ENCODE measurements at regions not wholly inside any gene's neighbourhood (a gene's known extent, or its start where the extent isn't known, plus 50 kb on each side); places are given as distances from the start of the nearest gene placed in this dataset.

DNA sequence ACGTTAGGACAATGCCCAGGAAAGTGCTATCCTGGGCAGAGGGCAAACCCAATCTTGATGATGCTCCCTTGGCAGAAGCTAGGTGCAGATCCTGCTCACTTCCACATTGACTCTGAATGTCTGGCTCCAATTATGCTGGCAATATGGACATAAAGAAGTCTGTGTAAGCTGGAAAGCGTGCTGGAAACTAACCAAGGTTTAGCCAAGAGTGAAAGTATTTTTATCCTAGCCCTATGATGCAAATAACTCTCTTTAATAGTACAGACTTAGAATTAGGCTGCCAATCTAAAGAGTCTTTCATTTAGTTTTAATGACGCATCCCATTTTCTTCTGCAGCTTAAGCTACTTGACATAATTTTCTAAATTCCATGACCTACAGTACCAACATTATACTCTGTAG, 571.8 kb downstream of the TUSC7 start (continued):
- TF ChIP-seq REST (IDR thresholded peaks at IDR 0.05; ENCODE audit: borderline replicate concordance) (no peak), REST (CRISPR knock-in tag; IDR thresholded peaks at IDR 0.05; ENCODE audit: low read depth) (no peak), ZSCAN32 (CRISPR knock-in tag; IDR thresholded peaks at IDR 0.05) (no peak), AFF4 (CRISPR knock-in tag; IDR thresholded peaks at IDR 0.05) (no peak), ZNF778 (CRISPR knock-in tag; IDR thresholded peaks at IDR 0.05) (no peak)
- TF ChIP-seq, protein P1, sequence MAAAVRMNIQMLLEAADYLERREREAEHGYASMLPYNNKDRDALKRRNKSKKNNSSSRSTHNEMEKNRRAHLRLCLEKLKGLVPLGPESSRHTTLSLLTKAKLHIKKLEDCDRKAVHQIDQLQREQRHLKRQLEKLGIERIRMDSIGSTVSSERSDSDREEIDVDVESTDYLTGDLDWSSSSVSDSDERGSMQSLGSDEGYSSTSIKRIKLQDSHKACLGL (CRISPR knock-in tag; IDR thresholded peaks at IDR 0.05; ENCODE audit: borderline replicate concordance, poor library complexity, severe bottlenecking) = no peak

All from K562 (cell line).